HL-60 (cell line): ENCODE measurements at regions not wholly inside any gene's neighbourhood (a gene's known extent, or its start where the extent isn't known, plus 50 kb on each side); places are given as distances from the start of the nearest gene placed in this dataset.

ENCODE experiments used
- DNase-seq, 2 experiments: peaks; one replicate each; pipeline ENCODE4 v3.0.0-alpha.2; 2010 to 2020; ENCODE audit warnings: low read depth in 1 of 2, low spot score in 1 of 2
- H3K27ac ChIP-seq: fragments of 250-450 bp; sonication (Bioruptor Pico); replicated peaks from 2 replicates; pipeline ENCODE4 v1.5.1; 2020; ENCODE audit warnings: mild to moderate bottlenecking, moderate library complexity
- H3K27me3 ChIP-seq: fragments of 250-450 bp; sonication (Bioruptor Pico); 2 replicates; pipeline ENCODE4 v1.5.1; 2021; ENCODE audit warnings: mild to moderate bottlenecking, moderate library complexity; ENCODE audit not compliant: insufficient read depth, poor library complexity, severe bottlenecking
- H3K4me3 ChIP-seq: replicated peaks from 2 replicates; pipeline ENCODE4 v1.5.1; 2011; ENCODE audit warnings: mild to moderate bottlenecking, control low read depth, low read length; ENCODE audit not compliant: insufficient read depth
- GABPA ChIP-seq: IDR thresholded peaks from 2 replicates; pipeline ENCODE4 v1.6.1; 2012; ENCODE audit warnings: low read depth
- POLR2AphosphoS5 ChIP-seq: IDR thresholded peaks from 2 replicates; pipeline ENCODE4 v1.6.1; 2012; ENCODE audit warnings: low read depth
- REST ChIP-seq: IDR thresholded peaks from 2 replicates; pipeline ENCODE4 v1.6.1; 2012; ENCODE audit warnings: low read depth; ENCODE audit not compliant: insufficient replicate concordance
- SPI1 ChIP-seq: IDR thresholded peaks from 2 replicates; pipeline ENCODE4 v1.6.1; 2012; ENCODE audit warnings: low read depth, mild to moderate bottlenecking, borderline replicate concordance
- TF ChIP-seq, protein P1 (sequence below): IDR thresholded peaks from one replicate; pipeline ENCODE4 v1.5.1; 2011; ENCODE audit warnings: low read length, control low read depth, inconsistent platforms; ENCODE audit not compliant: insufficient read depth

DNA sequence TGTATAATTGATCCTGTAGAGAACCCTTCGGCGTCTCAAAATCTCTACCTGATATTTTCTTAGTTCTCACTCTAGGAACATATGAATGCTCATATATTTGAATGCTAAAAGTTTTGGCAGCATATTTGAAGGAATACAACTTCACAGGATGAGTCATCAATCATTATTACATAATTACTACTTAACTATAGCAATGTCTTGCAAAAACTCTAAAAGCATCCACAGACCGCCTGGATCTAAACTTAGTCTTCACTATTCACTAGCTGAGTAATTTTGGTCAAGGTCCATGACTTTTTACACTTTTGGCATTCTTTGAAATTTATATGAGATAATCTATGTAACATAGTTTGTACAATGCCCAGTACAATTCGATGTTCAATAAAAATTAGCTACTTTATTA is 194.7 kb downstream of the DTHD1 start:
- H3K27me3 ChIP-seq = peaks cover 3% of the 10 kb centered on the region
- DNase-seq = no peak
- TF ChIP-seq POLR2AphosphoS5 (no peak), SPI1 (no peak), GABPA (no peak)
- TF ChIP-seq, protein P1, sequence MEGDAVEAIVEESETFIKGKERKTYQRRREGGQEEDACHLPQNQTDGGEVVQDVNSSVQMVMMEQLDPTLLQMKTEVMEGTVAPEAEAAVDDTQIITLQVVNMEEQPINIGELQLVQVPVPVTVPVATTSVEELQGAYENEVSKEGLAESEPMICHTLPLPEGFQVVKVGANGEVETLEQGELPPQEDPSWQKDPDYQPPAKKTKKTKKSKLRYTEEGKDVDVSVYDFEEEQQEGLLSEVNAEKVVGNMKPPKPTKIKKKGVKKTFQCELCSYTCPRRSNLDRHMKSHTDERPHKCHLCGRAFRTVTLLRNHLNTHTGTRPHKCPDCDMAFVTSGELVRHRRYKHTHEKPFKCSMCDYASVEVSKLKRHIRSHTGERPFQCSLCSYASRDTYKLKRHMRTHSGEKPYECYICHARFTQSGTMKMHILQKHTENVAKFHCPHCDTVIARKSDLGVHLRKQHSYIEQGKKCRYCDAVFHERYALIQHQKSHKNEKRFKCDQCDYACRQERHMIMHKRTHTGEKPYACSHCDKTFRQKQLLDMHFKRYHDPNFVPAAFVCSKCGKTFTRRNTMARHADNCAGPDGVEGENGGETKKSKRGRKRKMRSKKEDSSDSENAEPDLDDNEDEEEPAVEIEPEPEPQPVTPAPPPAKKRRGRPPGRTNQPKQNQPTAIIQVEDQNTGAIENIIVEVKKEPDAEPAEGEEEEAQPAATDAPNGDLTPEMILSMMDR = no peak
- no peak overlapping the region for H3K27ac ChIP-seq
- H3K4me3 ChIP-seq = no peak overlapping the region

- peaks cover 3% of the 10 kb centered on the region for H3K27me3 ChIP-seq
- no peak for DNase-seq
- no peak overlapping the region for H3K4me3 ChIP-seq
- no peak overlapping the region for H3K27ac ChIP-seq
- TF ChIP-seq, protein P1 = no peak
- TF ChIP-seq SPI1 (no peak), POLR2AphosphoS5 (no peak), GABPA (no peak), REST (no peak)
Observed at GRCh38 chr4:36477861-36478260, 196.4 kb downstream of the DTHD1 start.

- no peak for DNase-seq
- no peaks in the 10 kb centered on the region for H3K27me3 ChIP-seq
- no peak overlapping the region for H3K27ac ChIP-seq
- TF ChIP-seq, protein P1 = no peak
- no peak overlapping the region for H3K4me3 ChIP-seq
Observed at GRCh38 chr4:36485885-36486284, 204.5 kb downstream of the DTHD1 start.

- DNase-seq = no peak
- no peak for TF ChIP-seq GABPA
- TF ChIP-seq POLR2AphosphoS5 = no peak
- TF ChIP-seq, protein P1 = no peak
- no peak for TF ChIP-seq SPI1
- TF ChIP-seq REST = no peak
- Histone ChIP-seq H3K27ac (no peak overlapping the region), H3K4me3 (no peak overlapping the region), H3K27me3 (no peaks in the 10 kb centered on the region)
Observed at GRCh38 chr4:36489798-36490197, 208.4 kb downstream of the DTHD1 start.
